Activated T-helper 9 cell treated with anti-CD3 and anti-CD28 coated beads, Interleukin-2, amount 50 U/mL, for 16 hours (primary cell): ENCODE measurements at regions not wholly inside any gene's neighbourhood (a gene's known extent, or its start where the extent isn't known, plus 50 kb on each side); places are given as distances from the start of the nearest gene placed in this dataset.

Experiments used
- DNase-seq: peaks from one replicate; pipeline ENCODE4 v3.0.0-alpha.2; 2020; ENCODE audit warnings: low read depth

DNA sequence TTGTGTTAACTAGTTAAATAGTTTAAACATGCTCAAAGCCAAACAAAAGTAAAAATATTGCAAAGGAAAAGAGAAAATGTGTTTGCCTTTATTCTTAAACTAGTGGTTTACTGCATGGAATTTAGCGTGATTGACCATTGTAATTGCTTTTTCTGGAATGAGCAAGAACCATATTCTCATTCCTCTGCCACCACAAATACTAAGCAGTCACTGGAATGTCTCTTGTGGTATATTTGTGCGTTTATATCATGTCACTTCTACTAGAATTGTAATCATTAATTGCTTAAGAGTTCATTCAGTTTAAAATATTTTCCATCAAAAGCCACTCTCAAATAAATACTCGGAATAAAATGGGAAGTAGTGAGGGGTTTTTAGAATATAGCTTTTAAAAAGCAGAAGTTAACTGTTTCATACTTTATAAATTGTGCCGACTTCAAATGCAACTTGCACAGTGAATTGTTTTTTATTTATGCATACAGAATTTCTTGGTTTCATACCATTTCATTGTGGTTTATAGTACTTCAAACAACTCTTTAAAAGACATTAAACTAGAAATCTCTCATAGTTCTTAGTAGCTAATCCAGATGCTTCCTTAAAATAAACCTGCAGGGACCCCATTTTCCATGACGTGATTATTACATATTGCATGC, 288.1 kb downstream of the EPHA4 start:
- no peak for DNase-seq

GRCh38 chr2:221285148-221285547, 287.0 kb downstream of the EPHA4 start:
- DNase-seq: no peak

GRCh38 chr2:221286406-221286805, 285.7 kb downstream of the EPHA4 start:
- no peak for DNase-seq

DNA sequence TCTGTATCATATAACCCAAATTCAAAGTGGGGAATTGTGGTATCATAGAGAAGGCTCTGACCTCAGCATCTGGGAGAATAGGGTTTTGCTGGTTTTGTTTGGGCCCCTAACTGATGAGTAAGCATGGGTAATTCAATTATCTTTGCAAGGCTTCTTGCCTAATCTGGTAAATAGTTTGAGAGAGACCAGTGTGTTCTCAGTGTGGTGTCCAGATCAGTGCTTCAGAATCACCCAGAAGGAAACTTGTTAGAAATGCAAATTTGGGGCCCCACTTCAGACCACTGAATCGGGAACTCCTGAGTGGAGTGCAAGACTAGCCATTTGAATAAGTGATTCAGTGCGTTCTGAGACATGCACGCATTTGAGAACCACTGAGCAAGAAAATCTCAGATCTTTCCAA, 282.7 kb downstream of the EPHA4 start:
- DNase-seq: no peak

DNA sequence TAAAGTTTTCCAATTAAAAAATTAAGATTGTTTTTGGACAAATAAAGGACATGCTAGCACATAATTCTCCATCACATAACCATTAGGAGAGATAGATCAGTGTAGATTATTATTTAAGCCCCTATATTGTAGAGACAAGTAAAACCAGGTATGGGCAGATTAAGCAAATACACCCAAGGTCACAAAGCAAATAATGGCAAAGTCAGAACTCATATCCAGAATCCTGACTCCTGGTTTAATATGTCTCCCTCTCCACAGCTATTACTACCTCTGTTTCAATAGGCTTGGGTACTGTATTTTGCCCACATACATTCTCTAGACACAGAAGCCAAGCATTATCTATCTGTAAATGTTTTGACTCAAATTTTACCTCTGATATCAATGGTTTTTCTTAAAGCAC, 282.3 kb downstream of the EPHA4 start:
- DNase-seq: no peak

- DNase-seq: no peak
Observed at GRCh38 chr2:221293949-221294742, 278.0 kb downstream of the EPHA4 start.

DNA sequence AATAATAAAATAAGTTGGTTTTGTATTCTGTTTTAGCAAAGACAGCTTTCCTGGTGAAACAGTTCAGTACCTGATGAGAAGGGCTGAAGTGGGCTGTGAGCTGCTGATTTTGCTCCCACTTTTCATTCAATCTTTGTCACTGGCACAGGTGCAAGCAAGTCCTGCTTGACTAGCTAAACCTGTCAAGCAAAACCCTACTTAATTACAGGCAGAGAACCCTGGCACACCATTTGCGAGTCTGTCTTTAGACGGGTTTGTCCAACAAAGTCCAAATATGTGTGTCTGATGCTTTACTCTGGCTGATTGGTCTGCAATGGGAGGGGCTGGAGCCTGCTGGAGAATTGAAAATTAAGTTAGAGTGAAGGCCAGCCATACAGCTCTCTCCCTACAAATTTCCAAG, 267.2 kb downstream of the EPHA4 start:
- DNase-seq: no peak

- no peak for DNase-seq
Observed at GRCh38 chr2:221308507-221309066, 263.5 kb downstream of the EPHA4 start.

DNA sequence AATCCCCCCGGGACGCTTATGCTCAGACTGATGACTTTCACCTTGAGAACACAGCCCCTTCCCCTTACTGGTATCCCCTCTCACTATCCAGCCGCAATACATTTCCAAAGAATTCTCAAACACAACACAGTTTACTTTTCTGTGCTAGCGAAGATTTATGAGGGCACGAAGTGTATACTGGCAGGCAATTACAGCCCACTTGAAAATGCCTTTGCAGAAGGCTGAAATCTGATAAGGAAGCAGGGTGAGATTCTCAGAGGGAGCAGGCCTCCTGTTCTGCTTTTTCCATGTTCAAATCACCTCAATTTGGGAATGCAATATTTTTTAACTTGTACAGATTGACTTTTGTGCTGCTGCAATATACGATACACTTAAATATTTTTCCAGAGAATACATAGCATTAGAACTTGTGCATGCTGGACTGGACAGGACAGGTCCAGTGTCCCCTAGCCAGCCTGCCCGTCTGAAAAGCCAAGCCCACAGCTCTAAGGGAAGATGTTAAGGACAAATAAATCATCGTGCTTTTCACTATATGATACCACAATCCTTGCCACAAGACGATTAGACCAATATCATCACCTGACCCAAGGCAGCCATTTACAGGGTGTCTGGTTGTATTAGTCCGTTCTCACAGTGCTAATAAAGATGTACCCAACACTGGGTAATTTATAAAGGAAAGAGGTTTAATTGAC, 262.1 kb downstream of the EPHA4 start:
- no peak for DNase-seq

DNA sequence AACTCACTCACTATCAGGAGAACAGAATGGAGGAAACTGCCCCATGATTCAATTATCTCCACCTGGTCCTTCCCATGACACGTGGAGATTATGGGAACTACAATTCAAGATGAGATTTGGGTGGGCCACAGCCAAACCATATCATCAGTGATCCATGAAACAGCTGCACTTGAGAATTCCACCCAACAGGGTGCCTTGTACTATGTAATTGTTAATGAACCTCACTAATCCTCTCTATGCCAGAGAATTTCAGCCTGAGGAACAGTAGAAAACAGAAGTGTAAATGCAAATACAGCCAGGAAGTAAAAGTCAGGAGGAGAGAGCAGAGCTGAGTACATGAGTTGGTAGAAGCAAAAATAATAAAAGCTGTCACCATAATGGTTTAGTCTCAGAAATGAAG, 261.4 kb downstream of the EPHA4 start:
- DNase-seq: no peak

DNA sequence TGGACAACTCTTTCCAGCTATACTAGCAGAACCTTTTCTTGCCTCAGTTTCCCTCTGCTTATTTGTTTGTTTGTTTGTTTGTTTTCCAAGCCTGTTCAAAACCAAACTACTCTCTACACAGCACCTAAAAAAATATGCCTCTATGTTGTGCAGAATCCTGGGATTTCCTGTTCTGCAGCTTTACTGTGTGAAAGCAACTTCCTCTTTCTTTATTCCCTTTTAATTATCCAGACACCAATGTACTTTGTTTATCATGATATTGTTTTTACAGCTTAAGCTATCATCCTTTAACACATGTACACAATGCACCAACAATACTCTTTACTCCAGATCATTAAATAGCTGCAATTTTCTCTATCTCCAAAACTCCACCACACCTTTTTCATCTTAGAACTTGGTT, 259.5 kb downstream of the EPHA4 start:
- no peak for DNase-seq

DNA sequence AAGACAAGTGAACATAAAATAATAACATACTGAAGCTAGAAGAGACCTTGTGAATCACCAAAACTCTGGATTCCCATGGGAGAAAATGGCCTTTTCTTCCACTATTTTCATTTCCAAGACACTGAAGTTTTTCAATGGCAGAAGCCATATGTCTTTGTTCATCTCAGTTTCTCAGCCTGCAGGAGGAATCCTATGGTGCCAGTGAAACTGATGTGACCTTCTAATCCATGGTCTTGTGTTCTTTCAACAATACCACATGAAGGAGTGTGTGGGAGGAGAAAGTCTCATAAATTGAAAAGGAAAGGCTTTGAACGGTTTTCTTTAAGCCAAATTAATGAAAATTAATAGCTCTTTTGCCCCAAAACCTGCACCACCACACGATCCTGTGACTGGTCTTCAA, 257.3 kb downstream of the EPHA4 start:
- no peak for DNase-seq

- no peak for DNase-seq
Observed at GRCh38 chr2:221318376-221319130, 253.6 kb downstream of the EPHA4 start.

GRCh38 chr2:221322741-221323140, 249.4 kb downstream of the EPHA4 start:
- no peak for DNase-seq

DNA sequence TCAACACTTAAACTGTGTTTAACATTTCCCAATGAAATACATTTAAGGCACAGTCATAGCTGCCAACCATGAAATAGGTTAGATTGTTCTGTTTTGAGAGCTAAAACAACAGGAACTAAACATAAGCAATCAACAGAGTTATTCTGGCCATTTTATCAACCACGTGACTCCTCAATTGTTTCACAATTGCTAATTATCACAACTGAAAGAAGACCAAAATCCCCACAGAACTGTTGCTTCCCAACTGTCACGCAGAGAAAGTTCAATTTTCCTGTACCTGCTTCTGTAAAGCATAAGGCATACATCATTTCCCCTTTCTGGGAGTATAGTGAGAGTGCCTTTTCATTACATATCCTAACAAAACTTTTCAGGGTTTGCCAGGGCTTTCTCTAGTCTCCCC, 248.6 kb downstream of the EPHA4 start:
- no peak for DNase-seq

- DNase-seq: no peak
Observed at GRCh38 chr2:221330436-221330835, 241.7 kb downstream of the EPHA4 start.

DNA sequence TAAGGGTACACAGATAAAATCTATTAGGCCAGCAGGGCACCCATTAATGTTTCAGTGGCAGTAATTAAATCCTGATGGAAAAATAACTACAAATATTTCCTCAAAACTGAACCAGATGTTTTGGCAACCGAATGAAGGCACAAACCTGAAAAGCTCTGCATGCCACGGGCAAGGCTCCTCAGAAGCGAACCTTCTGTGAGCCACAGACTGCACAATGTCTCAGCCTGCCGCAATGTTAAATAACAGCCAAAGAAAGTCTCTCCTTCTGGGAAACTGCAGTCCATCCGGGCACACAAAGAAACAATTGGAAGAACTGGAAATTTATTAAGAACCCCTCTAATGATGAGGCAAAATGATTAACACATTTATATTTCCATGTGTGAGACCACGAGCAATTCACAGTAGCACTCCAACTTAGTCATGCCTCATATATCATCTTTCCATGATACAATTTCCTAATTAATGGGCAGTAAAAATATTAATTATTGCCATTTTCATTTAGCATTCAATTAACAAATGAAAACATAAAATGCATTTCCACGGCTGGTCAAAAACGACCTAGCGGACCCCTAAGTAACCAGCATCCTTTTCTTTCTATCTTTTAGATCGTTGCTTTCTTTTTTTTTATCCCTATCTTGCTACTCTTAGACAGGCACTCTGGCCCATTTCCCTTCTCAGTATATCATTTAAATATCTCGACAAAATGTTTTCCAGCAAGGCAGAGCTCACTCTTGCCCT, 237.5 kb downstream of the EPHA4 start:
- DNase-seq: no peak

GRCh38 chr2:221335219-221335752, 236.8 kb downstream of the EPHA4 start:
- no peak for DNase-seq

DNA sequence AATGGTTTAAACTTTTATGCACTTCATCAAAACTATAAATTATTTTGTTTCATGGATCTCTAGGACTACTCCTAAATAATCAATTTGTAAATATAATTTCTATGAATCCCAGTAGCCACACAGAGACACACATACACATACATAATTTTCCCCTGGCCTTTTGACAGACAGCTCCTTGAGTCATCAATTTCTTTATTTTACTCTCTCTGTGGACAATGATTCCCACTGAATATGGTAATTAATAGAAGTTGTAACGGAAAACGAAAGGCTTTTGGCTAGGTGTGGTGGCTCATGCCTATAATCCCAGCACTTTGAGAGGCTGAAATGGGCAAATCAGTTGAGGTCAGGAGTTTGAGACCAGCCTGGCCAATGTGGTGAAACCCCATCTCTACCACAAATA, 235.1 kb downstream of the EPHA4 start:
- DNase-seq: no peak

- DNase-seq: no peak
Observed at GRCh38 chr2:221337957-221338685, 234.0 kb downstream of the EPHA4 start.
